ENCODE measurements at regions not wholly inside any gene's neighbourhood (a gene's known extent, or its start where the extent isn't known, plus 50 kb on each side); places are given as distances from the start of the nearest gene placed in this dataset.
"Not testable (repeated sequence)": the region's sequence is repeated elsewhere in the genome, so short reads cannot be mapped to it uniquely, and the experiment has no call there.

DNA sequence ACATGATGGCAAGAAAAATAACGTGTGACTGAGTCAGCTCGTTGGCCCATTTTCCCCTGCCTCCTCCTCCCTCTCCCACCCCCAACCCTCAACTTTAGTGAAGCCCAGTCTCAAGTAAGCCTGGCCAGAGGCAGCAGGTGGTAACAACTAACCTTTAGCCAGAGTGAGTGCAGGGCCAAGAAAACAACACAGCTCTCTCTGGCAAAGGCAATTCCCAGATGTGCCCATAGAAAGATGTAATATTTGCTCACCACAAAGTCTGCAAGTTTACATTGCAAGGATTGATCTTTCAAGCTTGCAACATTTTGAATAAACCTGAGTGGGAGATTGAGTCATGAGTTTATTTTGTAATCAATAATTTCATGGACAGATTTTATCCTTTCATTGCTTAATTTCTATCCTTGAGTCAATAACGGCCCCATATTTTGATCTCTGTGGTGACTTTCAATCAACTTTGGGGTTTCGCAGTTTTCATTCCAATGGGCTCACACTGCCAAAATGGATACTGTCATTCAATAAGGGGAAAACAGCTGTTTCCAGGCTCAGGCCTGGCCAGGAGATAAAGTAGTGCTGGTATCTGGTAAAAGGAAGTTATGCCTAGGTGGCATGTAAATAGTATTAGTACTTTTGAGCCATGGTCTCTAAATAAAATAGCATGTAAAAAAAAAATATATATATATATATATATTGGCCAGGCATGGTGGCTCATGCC is 130.7 kb upstream of the TMEM164 start:
- intact Hi-C loops (cut with DNase I) = no loop called here
- DNase-seq (ENCODE audit: low spot score) = no peak

DNA sequence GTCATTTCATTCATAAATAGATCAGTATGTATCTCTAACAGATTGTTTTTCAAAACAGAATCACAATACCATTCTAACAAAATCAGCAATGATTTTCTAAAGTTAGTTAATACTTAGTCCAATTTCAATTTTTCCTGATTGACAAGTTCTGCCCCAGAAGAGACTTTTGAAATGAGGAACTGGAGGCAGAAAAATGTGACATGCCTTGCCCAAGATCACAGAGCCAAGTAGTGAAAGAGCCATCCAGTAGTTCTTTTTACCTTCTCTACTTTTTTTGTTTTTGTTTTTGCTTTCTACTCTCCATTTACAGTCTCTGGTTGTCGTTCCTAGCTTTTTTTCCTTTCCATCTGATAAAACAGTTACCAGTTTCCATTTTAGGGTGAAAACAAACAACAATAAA is 129.3 kb upstream of the TMEM164 start:
- intact Hi-C loops (cut with DNase I) = no loop called here
- no peak for DNase-seq (ENCODE audit: low spot score)

DNA sequence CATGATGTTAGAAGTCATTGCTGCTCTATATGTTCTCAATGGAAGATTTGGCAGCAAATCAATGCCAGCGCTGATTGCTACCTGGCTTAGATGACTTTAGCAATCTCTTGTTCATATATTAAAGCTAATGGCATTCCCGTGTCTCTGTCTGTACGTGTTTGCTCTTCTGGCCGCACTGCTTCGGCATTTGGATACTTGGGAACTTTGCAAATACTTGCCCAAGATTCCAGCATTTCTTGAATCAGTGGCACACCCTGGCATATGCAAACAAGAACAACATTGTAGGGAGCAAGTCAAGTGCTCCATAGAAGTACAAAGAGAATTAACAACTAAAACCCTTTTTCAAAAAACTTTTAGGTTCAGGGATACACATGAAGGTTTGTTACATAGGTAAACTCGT is 128.9 kb upstream of the TMEM164 start:
- intact Hi-C loops (cut with DNase I) = no loop called here
- DNase-seq (ENCODE audit: low spot score) = no peak

- no peak for DNase-seq (ENCODE audit: low spot score)
- intact Hi-C loops (cut with DNase I) = no loop called here
Measured at GRCh38 chrX:109874548-109874947, 128.4 kb upstream of the TMEM164 start.

DNA sequence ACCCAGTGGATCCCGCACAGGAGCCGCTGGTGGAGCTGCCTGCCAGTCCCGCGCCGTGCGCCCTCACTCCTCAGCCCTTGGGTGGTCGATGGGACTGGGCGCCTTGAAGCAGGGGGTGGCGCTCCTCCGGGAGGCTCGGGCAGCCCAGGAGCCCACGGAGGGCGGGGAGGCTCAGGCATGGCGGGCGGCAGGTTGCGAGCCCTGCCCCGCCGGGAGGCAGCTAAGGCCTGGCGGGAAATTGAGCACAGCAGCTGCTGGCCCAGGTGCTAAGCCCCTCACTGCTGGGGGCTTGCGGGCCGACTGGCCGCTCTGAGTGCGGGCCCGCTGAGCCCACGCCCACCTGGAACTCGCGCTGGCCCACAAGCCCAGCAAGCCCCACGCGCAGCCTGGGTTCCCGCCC is 127.1 kb upstream of the TMEM164 start:
- no peak for DNase-seq (ENCODE audit: low spot score)
- intact Hi-C loops (cut with DNase I) = no loop called here

DNA sequence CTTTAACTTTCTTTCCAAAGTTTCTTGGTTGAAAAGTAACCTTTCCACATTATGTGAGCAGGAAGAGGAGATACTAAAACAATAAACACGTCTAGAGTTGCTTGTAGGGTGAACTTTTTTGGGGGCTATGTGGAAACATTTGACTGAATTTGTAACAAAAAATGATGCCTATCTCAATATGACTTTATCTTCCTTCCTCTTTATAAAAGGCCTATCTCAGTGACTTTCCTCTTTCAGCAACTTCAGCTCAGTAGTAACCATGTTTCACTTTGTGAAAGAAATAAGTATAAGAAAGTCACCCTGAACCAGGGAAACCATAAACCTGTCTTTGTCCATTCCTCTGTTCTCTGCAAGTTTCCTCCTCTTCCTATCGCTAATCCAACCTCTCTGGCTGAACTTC is 124.7 kb upstream of the TMEM164 start:
- intact Hi-C loops (cut with DNase I) = no loop called here
- no peak for DNase-seq (ENCODE audit: low spot score)

- intact Hi-C loops (cut with DNase I) = no loop called here
- DNase-seq (ENCODE audit: low spot score) = no peak
Measured at GRCh38 chrX:109879991-109880390, 122.9 kb upstream of the TMEM164 start.

GRCh38 chrX:109880629-109881028 is 122.3 kb upstream of the TMEM164 start:
- intact Hi-C loops (cut with DNase I) = no loop called here
- DNase-seq (ENCODE audit: low spot score) = no peak

- peak; percentile 61 for DNase-seq (ENCODE audit: low spot score)
- intact Hi-C loops (cut with DNase I) = no loop called here
Measured at GRCh38 chrX:109886122-109886761, 116.7 kb upstream of the TMEM164 start.

DNA sequence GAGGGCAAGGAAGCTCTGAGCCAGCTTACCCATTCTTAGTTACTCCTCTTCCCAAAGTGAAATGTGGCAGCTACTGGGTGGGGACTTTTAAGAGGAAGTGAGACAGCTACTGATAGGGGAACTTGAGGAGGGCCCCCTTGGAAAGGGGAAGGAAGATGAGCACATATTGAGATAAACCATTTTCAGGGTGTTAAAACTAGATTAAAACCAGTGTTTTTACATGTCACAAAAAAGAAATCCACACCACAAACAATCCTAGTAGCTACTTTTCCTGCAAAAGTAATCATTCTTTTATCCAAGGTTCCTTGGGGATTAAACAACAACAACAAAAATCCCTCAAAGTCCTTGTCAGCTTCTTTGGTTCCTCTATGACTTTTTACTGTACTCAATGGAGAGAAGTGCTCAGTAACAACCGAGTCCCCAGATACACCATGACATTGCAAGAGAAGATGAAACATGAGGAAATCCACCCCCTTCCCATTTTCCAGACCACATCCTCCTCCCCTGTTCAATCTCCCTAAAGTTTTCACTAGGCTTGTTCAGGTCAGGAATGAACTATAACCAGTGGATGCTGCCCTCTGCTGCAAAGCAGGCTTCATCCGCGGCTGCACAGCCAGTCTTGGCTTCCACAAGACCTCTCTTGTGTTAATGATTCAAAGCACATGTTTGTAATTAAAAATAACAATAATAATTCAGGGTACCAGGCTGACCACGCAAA is 113.5 kb upstream of the TMEM164 start:
- no peak for DNase-seq (ENCODE audit: low spot score)
- intact Hi-C loops (cut with DNase I) = no loop called here

GRCh38 chrX:109890300-109890699 is 112.6 kb upstream of the TMEM164 start:
- intact Hi-C loops (cut with DNase I) = no loop called here
- no peak for DNase-seq (ENCODE audit: low spot score)

GRCh38 chrX:109890910-109891502 is 111.9 kb upstream of the TMEM164 start:
- intact Hi-C loops (cut with DNase I) = no loop called here
- DNase-seq (ENCODE audit: low spot score) = no peak

DNA sequence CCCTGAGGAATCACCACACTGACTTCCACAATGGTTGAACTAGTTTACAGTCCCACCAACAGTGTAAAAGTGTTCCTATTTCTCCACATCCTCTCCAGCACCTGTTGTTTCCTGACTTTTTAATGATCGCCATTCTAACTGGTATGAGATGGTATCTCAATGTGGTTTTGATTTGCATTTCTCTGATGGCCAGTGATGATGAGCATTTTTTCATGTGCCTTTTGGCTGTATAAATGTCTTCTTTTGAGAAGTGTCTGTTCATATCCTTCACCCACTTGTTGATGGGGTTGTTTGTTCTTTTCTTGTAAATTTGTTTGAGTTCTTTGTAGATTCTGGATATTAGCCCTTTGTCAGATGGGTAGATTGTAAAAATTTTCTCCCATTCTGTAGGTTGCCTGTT is 106.9 kb upstream of the TMEM164 start:
- intact Hi-C loops (cut with DNase I); DNase-seq (ENCODE audit: low spot score): not testable (repeated sequence)

- intact Hi-C loops (cut with DNase I) = no loop called here
- DNase-seq (ENCODE audit: low spot score) = no peak
Measured at GRCh38 chrX:109902665-109903064, 100.2 kb upstream of the TMEM164 start.

DNA sequence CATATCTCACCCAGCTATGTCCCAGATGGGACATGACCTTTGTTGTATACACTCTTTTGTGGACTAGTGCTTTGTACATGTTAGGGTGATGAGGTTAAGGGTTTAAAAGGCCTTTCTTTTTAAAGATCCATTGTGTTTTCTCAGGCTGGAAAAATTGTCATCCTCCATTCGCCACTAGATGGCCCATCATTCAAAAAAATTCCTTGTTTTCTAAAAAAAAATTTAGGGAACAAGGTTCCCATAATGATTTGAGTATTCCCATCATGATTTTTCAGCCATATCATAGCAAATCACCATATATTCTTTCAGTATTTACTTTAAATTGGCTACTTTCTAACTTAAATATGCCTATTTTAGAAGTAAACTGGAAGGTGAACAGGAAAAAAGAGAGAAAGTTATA is 91.9 kb upstream of the TMEM164 start:
- intact Hi-C loops (cut with DNase I) = loop anchor here in 1 of 2 donors (10.0 kb wide), 1 partner anchor 234 kb away; no protein-coding TSS in a partner anchor
- DNase-seq (ENCODE audit: low spot score) = no peak

GRCh38 chrX:109912993-109913392 is 89.9 kb upstream of the TMEM164 start:
- not testable (repeated sequence) for DNase-seq (ENCODE audit: low spot score)
- intact Hi-C loops (cut with DNase I) = loop anchor here in 1 of 2 donors (10.0 kb wide), 1 partner anchor 232 kb away; no protein-coding TSS in a partner anchor

DNA sequence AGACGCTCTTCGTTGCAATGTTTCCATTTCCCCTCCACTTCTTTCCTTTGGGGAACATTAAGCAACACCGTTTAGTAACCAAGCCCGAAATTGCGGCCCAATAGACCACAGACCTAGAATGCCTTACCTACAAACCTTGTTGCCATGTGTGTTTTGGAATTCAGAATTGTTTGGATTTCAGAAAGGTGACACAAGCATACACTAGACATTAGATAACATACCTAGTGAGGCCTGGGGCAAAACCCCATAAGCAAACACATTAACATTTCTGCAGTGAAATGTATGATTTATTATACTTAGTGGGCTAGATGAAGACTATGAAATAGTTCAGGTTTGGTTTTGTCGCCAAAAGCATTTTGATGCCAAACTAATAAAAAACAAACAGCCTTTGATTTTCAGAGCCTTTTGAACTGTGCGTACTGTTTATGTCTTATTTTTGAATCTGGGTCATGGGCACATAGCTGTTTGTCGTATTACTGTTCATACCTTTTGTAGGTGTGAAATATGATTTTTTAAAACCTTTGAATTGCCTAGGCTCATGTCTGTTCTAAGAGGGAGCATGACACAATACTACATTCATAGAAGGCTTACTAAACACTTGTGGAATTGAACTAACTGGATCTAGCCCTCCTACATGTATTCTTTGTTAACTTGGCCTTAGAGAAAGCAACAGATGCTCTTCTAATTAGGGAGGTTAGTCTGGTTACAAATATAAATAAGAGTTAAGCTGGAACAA is 88.6 kb upstream of the TMEM164 start:
- intact Hi-C loops (cut with DNase I) = loop anchor here in 1 of 2 donors (10.0 kb wide), 1 partner anchor 231 kb away; no protein-coding TSS in a partner anchor
- no peak for DNase-seq (ENCODE audit: low spot score)

- DNase-seq (ENCODE audit: low spot score) = no peak
- intact Hi-C loops (cut with DNase I) = loop anchor here in 1 of 2 donors (10.0 kb wide), 1 partner anchor 226 kb away; no protein-coding TSS in a partner anchor
Measured at GRCh38 chrX:109918753-109919152, 84.2 kb upstream of the TMEM164 start.

DNA sequence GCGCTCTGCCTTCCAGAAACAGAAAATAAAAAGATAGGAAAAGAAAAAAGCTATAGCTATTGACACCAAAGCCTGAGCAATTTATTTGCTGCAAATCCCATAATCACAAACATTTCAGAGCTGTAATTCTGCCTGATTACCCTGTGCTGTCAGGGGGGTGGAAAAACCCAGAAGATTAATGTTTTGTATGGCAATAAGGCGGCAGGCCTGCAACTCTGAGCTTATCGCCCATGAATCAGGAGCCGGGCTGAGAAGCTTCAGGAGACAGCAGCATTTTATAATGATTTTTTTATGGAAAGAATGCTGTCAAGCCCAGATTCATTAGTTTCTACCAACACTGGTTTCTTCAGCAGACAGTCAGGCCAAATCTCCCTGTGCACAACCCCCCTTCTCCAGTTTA is 82.6 kb upstream of the TMEM164 start:
- intact Hi-C loops (cut with DNase I) = no loop called here

More for the DNA sequence above, 82.6 kb upstream of the TMEM164 start:
- no peak for DNase-seq (ENCODE audit: low spot score)

Data from posterior vena cava (tissue), 2 donors.